ENCODE measurements at regions not wholly inside any gene's neighbourhood (a gene's known extent, or its start where the extent isn't known, plus 50 kb on each side); places are given as distances from the start of the nearest gene placed in this dataset.

GRCh38 chr2:128380061-128380889 is 61.6 kb upstream of the HS6ST1 start:
- H3K9me3 ChIP-seq (ENCODE audit: control insufficient read depth in 2 of 2, insufficient read depth in 1 of 2, low read depth in 1 of 2, low read length in 1 of 2), result peaks cover 0 to 5% of the 10 kb centered on the region in 2 donors
- H3K36me3 ChIP-seq (ENCODE audit: control insufficient read depth in 2 of 2, insufficient read depth in 2 of 2, low read length in 1 of 2), result no peaks in the 10 kb centered on the region
- H3K27me3 ChIP-seq (ENCODE audit: control insufficient read depth in 1 of 2, insufficient read depth in 2 of 2, low read length in 2 of 2), result no peaks in the 10 kb centered on the region
- WGBS, 2 donors, result 85 to 88% methylated on average over 27 of the region's 27 CpGs
- H3K4me3 ChIP-seq (ENCODE audit: low read depth in 1 of 2, low read length in 2 of 2), result no peak overlapping the region
- H3K4me1 ChIP-seq (ENCODE audit: control insufficient read depth in 2 of 2, insufficient read depth in 2 of 2, low read length in 1 of 2), result peaks cover 2 to 32% of the 10 kb centered on the region in 2 donors
- H3K27ac ChIP-seq (ENCODE audit: low read depth in 2 of 2, low read length in 1 of 2), result peak overlapping the region in 1 of 2 donors; percentile 4

DNA sequence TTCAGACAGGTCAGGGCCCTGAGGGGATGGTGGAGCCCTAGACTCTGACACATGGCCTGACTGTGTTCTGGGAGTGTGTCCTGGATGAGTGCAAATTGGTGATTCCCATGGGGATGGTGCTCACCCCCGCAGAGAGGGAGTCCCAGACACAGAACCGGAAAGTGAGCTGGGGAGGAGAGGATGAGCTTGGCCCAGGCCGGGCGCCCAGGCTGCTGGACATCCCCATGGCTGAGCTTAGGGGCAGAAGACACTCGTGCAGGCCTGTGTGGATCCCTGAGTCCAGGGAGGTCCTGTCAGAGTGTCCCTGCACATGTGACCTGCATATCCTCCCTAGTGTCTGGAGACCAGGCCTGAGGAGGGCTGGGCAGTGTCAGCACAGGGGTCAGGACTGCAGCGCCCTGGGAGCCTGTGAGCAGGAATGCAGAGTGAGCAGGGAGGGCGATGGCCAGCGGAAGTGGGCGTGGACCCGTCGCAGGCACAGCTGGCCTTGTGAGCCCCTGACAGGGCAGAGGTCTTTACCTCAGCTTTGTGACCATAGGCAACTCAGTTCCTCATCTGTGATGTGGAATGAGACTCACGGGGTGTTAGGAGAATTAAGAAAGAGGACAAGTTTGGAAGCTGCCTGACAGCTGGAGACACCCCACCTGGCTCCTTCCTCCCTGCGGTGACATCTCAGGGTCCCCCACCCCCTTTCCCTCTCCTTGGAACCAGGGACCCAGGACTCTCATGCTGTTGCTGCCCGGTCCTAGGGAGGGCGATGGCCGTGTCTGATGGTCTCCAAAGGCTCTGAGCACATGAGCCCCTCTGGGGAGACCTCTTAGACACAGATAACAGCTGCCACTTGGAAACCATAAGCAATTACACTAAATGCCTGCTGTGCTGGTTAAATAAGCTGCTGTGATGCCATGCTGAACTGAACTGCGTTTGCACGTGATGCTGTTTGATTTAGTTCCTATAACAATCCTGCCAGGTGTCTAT is 62.6 kb upstream of the HS6ST1 start:
- Histone ChIP-seq H3K27me3 (ENCODE audit: control insufficient read depth in 1 of 2, insufficient read depth in 2 of 2, low read length in 2 of 2) (no peaks in the 10 kb centered on the region), H3K9me3 (ENCODE audit: control insufficient read depth in 2 of 2, insufficient read depth in 1 of 2, low read depth in 1 of 2, low read length in 1 of 2) (peaks cover 0 to 5% of the 10 kb centered on the region in 2 donors), H3K4me3 (ENCODE audit: low read depth in 1 of 2, low read length in 2 of 2) (no peak overlapping the region), H3K27ac (ENCODE audit: low read depth in 2 of 2, low read length in 1 of 2) (no peak overlapping the region), H3K4me1 (ENCODE audit: control insufficient read depth in 2 of 2, insufficient read depth in 2 of 2, low read length in 1 of 2) (peaks cover 2 to 29% of the 10 kb centered on the region in 2 donors), H3K36me3 (ENCODE audit: control insufficient read depth in 2 of 2, insufficient read depth in 2 of 2, low read length in 1 of 2) (no peaks in the 10 kb centered on the region)
- WGBS, 2 donors, result 74 to 81% methylated on average over 18 of the region's 18 CpGs

DNA sequence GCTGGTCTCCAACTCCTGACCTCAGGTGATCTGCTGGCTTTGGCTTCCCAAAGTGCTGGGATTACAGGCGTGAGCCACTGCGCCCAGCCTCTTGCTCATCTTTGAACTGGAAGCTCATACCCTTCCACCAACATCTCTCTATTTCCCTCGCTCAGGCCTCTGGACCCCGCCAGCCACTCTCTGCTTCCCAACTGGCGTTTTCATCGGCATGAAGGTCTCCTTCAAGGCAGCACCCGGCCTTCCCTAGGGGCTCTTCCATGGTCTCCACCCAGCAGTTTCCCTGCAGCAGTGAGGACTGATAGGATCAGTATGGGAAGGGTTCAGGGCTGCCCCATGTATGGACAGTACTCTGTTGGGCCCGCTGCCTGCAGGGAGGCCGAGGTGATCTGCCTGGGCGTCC is 65.8 kb upstream of the HS6ST1 start:
- Histone ChIP-seq H3K27me3 (ENCODE audit: control insufficient read depth in 1 of 2, insufficient read depth in 2 of 2, low read length in 2 of 2) (no peaks in the 10 kb centered on the region), H3K36me3 (ENCODE audit: control insufficient read depth in 2 of 2, insufficient read depth in 2 of 2, low read length in 1 of 2) (no peaks in the 10 kb centered on the region), H3K4me1 (ENCODE audit: control insufficient read depth in 2 of 2, insufficient read depth in 2 of 2, low read length in 1 of 2) (peaks cover 0 to 15% of the 10 kb centered on the region in 2 donors), H3K9me3 (ENCODE audit: control insufficient read depth in 2 of 2, insufficient read depth in 1 of 2, low read depth in 1 of 2, low read length in 1 of 2) (peaks cover 0 to 5% of the 10 kb centered on the region in 2 donors), H3K27ac (ENCODE audit: low read depth in 2 of 2, low read length in 1 of 2) (no peak overlapping the region), H3K4me3 (ENCODE audit: low read depth in 1 of 2, low read length in 2 of 2) (no peak overlapping the region)
- 96% methylated on average over 10 of the region's 10 CpGs for WGBS, 2 donors

GRCh38 chr2:128384956-128385355 is 66.3 kb upstream of the HS6ST1 start:
- no peak overlapping the region for H3K4me3 ChIP-seq (ENCODE audit: low read depth in 1 of 2, low read length in 2 of 2)
- WGBS, 2 donors, result 78 to 80% methylated on average over 10 of the region's 10 CpGs
- H3K27ac ChIP-seq (ENCODE audit: low read depth in 2 of 2, low read length in 1 of 2), result no peak overlapping the region
- peaks cover 0 to 5% of the 10 kb centered on the region in 2 donors for H3K9me3 ChIP-seq (ENCODE audit: control insufficient read depth in 2 of 2, insufficient read depth in 1 of 2, low read depth in 1 of 2, low read length in 1 of 2)
- H3K36me3 ChIP-seq (ENCODE audit: control insufficient read depth in 2 of 2, insufficient read depth in 2 of 2, low read length in 1 of 2), result no peaks in the 10 kb centered on the region
- peaks cover 0 to 9% of the 10 kb centered on the region in 2 donors for H3K4me1 ChIP-seq (ENCODE audit: control insufficient read depth in 2 of 2, insufficient read depth in 2 of 2, low read length in 1 of 2)
- no peaks in the 10 kb centered on the region for H3K27me3 ChIP-seq (ENCODE audit: control insufficient read depth in 1 of 2, insufficient read depth in 2 of 2, low read length in 2 of 2)

GRCh38 chr2:128385365-128385764 is 66.7 kb upstream of the HS6ST1 start:
- Histone ChIP-seq H3K27ac (ENCODE audit: low read depth in 2 of 2, low read length in 1 of 2) (no peak overlapping the region), H3K4me3 (ENCODE audit: low read depth in 1 of 2, low read length in 2 of 2) (no peak overlapping the region), H3K4me1 (ENCODE audit: control insufficient read depth in 2 of 2, insufficient read depth in 2 of 2, low read length in 1 of 2) (peaks cover 0 to 6% of the 10 kb centered on the region in 2 donors), H3K9me3 (ENCODE audit: control insufficient read depth in 2 of 2, insufficient read depth in 1 of 2, low read depth in 1 of 2, low read length in 1 of 2) (peaks cover 0 to 5% of the 10 kb centered on the region in 2 donors), H3K27me3 (ENCODE audit: control insufficient read depth in 1 of 2, insufficient read depth in 2 of 2, low read length in 2 of 2) (no peaks in the 10 kb centered on the region), H3K36me3 (ENCODE audit: control insufficient read depth in 2 of 2, insufficient read depth in 2 of 2, low read length in 1 of 2) (no peaks in the 10 kb centered on the region)
- WGBS, 2 donors, result 92% methylated on average over 7 of the region's 7 CpGs

DNA sequence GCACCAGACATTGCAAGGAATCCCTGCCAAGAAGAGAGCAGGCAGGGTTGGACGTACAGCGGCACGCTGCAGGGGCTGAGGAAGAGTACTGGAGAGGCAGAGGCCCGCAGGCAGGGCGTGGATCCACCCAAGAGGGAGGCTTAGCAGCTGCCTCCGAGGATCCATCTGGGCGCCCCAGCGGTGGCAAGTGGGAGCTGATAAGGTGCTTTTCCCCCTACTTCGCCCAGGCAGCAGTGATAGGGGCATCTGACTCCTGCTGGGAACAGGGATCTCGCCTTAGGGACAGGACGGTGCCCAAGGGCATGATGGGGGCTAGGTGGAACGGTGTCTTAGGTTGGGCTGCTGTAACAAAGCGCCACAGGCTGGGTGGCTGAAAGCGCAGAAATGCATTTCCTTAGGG is 67.4 kb upstream of the HS6ST1 start:
- peaks cover 0 to 2% of the 10 kb centered on the region in 2 donors for H3K9me3 ChIP-seq (ENCODE audit: control insufficient read depth in 2 of 2, insufficient read depth in 1 of 2, low read depth in 1 of 2, low read length in 1 of 2)
- 82 to 85% methylated on average over 14 of the region's 14 CpGs for WGBS, 2 donors
- H3K36me3 ChIP-seq (ENCODE audit: control insufficient read depth in 2 of 2, insufficient read depth in 2 of 2, low read length in 1 of 2), result no peaks in the 10 kb centered on the region
- H3K4me1 ChIP-seq (ENCODE audit: control insufficient read depth in 2 of 2, insufficient read depth in 2 of 2, low read length in 1 of 2), result peaks cover 0 to 7% of the 10 kb centered on the region in 2 donors
- no peaks in the 10 kb centered on the region for H3K27me3 ChIP-seq (ENCODE audit: control insufficient read depth in 1 of 2, insufficient read depth in 2 of 2, low read length in 2 of 2)
- no peak overlapping the region for H3K4me3 ChIP-seq (ENCODE audit: low read depth in 1 of 2, low read length in 2 of 2)
- no peak overlapping the region for H3K27ac ChIP-seq (ENCODE audit: low read depth in 2 of 2, low read length in 1 of 2)

- Histone ChIP-seq H3K27ac (ENCODE audit: low read depth in 2 of 2, low read length in 1 of 2) (no peak overlapping the region), H3K27me3 (ENCODE audit: control insufficient read depth in 1 of 2, insufficient read depth in 2 of 2, low read length in 2 of 2) (no peaks in the 10 kb centered on the region), H3K4me3 (ENCODE audit: low read depth in 1 of 2, low read length in 2 of 2) (no peak overlapping the region), H3K4me1 (ENCODE audit: control insufficient read depth in 2 of 2, insufficient read depth in 2 of 2, low read length in 1 of 2) (peaks cover 0 to 7% of the 10 kb centered on the region in 2 donors), H3K36me3 (ENCODE audit: control insufficient read depth in 2 of 2, insufficient read depth in 2 of 2, low read length in 1 of 2) (no peaks in the 10 kb centered on the region), H3K9me3 (ENCODE audit: control insufficient read depth in 2 of 2, insufficient read depth in 1 of 2, low read depth in 1 of 2, low read length in 1 of 2) (no peaks in the 10 kb centered on the region)
- WGBS, 2 donors, result 84 to 86% methylated on average over 8 of the region's 8 CpGs
These were observed 69.9 kb upstream of the HS6ST1 start for GRCh38 chr2:128388499-128388941.

DNA sequence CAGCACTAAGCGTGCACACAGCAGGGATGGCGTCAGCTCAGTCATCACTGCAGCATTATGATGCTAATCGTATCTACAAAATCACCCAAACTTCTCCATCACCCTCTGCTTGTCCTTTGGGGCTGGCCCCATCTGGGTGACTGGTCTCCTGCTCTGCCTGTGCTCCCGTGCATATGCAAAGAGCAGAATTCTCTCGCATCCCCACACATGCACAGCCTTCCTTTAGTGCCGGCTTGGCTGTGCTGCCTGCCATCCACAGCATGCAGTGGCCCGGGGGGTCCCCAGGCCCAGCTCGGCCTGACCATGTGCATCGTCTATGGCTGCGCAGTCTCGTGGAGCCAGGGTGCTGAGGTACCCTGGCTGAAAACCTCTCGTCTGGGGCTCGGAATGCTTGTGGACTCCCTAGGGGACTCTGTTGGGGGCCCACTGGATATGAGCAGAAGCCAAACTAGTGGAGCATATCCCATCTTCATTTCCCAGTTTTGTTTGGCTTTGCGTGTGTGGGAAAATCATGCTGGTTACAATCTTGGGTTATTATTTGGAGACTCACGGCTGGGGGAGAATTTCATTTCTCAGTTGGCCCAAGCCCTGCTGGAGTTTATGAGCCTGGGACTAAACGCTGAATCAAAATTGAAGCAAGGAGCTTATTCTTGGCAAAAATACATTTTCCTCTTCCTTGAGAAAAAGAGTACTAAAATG is 70.9 kb upstream of the HS6ST1 start:
- H3K36me3 ChIP-seq (ENCODE audit: control insufficient read depth in 2 of 2, insufficient read depth in 2 of 2, low read length in 1 of 2), result no peaks in the 10 kb centered on the region
- H3K27ac ChIP-seq (ENCODE audit: low read depth in 2 of 2, low read length in 1 of 2), result no peak overlapping the region
- no peaks in the 10 kb centered on the region for H3K27me3 ChIP-seq (ENCODE audit: control insufficient read depth in 1 of 2, insufficient read depth in 2 of 2, low read length in 2 of 2)
- 87 to 88% methylated on average over 16 of the region's 16 CpGs for whole genome bisulfite sequencing, 2 donors
- H3K4me3 ChIP-seq (ENCODE audit: low read depth in 1 of 2, low read length in 2 of 2), result no peak overlapping the region
- no peaks in the 10 kb centered on the region for H3K9me3 ChIP-seq (ENCODE audit: control insufficient read depth in 2 of 2, insufficient read depth in 1 of 2, low read depth in 1 of 2, low read length in 1 of 2)
- H3K4me1 ChIP-seq (ENCODE audit: control insufficient read depth in 2 of 2, insufficient read depth in 2 of 2, low read length in 1 of 2), result peaks cover 2 to 9% of the 10 kb centered on the region in 2 donors
